OCI-LY3 (cell line): ENCODE measurements at regions not wholly inside any gene's neighbourhood (a gene's known extent, or its start where the extent isn't known, plus 50 kb on each side); places are given as distances from the start of the nearest gene placed in this dataset.

Experiments used
- EZH2phosphoT487 ChIP-seq: fragments of 200-600 bp; shearing (Covaris generic); IDR thresholded peaks from 2 replicates; pipeline ENCODE4 v1.6.1; 2018; ENCODE audit warnings: antibody characterized with exemption, mixed run types, low read depth
- TF ChIP-seq, protein P1 (sequence below): fragments of 200-600, 300-600 bp; sonication (generic); IDR thresholded peaks from 2 replicates; pipeline ENCODE4 v1.5.1; 2014; ENCODE audit warnings: antibody characterized with exemption, low read length, low read depth

DNA sequence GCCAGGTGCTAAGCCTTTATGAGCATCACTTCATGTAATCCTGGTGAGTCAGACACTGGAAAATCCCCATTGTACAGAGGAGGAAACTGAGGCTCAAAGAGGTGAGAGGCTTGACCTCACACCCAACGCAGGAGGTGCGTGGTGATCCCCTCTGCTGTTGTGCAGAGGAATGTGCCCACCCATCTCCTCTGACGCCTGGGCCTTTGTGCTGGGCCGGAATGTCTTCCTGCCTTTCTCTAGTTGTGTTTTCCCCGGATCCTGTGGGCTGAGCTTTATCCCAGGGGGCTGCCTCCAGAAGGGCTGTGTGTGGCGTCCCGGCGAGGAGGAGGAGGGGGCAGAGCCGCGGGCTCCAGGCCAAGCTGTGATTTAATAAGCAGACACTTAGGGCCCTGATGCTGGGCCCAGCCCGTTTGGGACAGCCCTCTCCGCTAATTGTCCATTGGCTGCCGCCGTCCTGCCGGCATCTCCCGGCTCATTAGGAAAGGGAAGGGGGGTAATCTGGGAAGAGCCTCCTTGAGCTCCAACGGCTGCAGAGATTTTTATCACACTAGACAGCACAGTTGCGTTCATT, 653.6 kb downstream of the MED13L start:
- TF ChIP-seq, protein P1, sequence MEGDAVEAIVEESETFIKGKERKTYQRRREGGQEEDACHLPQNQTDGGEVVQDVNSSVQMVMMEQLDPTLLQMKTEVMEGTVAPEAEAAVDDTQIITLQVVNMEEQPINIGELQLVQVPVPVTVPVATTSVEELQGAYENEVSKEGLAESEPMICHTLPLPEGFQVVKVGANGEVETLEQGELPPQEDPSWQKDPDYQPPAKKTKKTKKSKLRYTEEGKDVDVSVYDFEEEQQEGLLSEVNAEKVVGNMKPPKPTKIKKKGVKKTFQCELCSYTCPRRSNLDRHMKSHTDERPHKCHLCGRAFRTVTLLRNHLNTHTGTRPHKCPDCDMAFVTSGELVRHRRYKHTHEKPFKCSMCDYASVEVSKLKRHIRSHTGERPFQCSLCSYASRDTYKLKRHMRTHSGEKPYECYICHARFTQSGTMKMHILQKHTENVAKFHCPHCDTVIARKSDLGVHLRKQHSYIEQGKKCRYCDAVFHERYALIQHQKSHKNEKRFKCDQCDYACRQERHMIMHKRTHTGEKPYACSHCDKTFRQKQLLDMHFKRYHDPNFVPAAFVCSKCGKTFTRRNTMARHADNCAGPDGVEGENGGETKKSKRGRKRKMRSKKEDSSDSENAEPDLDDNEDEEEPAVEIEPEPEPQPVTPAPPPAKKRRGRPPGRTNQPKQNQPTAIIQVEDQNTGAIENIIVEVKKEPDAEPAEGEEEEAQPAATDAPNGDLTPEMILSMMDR: no peak
- no peak for TF ChIP-seq EZH2phosphoT487
